Prostate gland (tissue), 2 donors: ENCODE measurements at regions not wholly inside any gene's neighbourhood (a gene's known extent, or its start where the extent isn't known, plus 50 kb on each side); places are given as distances from the start of the nearest gene placed in this dataset.

Experiments
- POLR2A ChIP-seq: fragments of 450-650 bp; IDR thresholded peaks from one replicate; pipeline ENCODE4 v1.6.1; 2016; ENCODE audit warnings: antibody characterized with exemption, mild to moderate bottlenecking
- POLR2AphosphoS5 ChIP-seq: sonication (generic); formaldehyde crosslinking; IDR thresholded peaks from one replicate; pipeline ENCODE4 v1.6.1; 2017; ENCODE audit warnings: antibody characterized with exemption
- TF ChIP-seq, protein P1 (sequence below), 4 experiments: fragments of 200-600 bp in 2 of 4; fragments of 450-650 bp in 2 of 4; sonication (generic) in 2 of 4; IDR thresholded peaks; 1 replicate in 3 of 4; 2 replicates in 1 of 4; pipeline ENCODE4 v1.5.1; 2016 to 2019; ENCODE audit warnings: antibody characterized with exemption in 4 of 4, mild to moderate bottlenecking in 2 of 4, moderate library complexity in 2 of 4

DNA sequence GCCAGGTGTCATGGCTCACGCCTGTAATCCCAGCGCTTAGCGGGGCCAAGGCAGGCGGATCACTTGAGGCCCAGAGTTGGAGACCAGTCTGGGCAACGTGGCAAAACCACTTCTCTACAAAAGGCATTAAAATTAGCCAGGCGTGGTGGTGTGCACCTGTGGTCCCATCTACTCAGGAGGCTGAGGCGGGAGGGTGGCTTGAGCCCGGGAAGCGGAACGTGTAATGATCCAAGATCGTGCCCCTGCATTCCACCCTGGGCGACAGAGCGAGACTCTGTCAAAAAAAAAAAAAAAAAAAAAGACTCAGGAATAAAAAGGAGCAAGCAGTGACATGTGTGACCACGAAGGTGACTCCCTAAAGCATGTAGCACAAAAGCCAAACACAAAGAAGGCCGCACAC lies 50.1 kb upstream of the SALL3 start:
- TF ChIP-seq, protein P1, sequence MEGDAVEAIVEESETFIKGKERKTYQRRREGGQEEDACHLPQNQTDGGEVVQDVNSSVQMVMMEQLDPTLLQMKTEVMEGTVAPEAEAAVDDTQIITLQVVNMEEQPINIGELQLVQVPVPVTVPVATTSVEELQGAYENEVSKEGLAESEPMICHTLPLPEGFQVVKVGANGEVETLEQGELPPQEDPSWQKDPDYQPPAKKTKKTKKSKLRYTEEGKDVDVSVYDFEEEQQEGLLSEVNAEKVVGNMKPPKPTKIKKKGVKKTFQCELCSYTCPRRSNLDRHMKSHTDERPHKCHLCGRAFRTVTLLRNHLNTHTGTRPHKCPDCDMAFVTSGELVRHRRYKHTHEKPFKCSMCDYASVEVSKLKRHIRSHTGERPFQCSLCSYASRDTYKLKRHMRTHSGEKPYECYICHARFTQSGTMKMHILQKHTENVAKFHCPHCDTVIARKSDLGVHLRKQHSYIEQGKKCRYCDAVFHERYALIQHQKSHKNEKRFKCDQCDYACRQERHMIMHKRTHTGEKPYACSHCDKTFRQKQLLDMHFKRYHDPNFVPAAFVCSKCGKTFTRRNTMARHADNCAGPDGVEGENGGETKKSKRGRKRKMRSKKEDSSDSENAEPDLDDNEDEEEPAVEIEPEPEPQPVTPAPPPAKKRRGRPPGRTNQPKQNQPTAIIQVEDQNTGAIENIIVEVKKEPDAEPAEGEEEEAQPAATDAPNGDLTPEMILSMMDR (IDR thresholded peaks at IDR 0.05), result no peak
- TF ChIP-seq POLR2A (no peak), POLR2AphosphoS5 (no peak)
